H1 (cell line): ENCODE measurements at regions not wholly inside any gene's neighbourhood (a gene's known extent, or its start where the extent isn't known, plus 50 kb on each side); places are given as distances from the start of the nearest gene placed in this dataset.

Source experiments
- CTCF ChIA-PET: fragments of 300-600 bp; sonication (Branson Sonifier 250); formaldehyde crosslinking; loops from one replicate; lab custom pipeline; 2021; ENCODE audit not compliant: partially characterized antibody; lab: Charles Lee
- POLR2A ChIA-PET: fragments of 300-600 bp; sonication (Branson Sonifier 250); formaldehyde crosslinking; loops from one replicate; lab custom pipeline; 2021; ENCODE audit warnings: inconsistent platforms; ENCODE audit not compliant: partially characterized antibody; lab: Charles Lee
- DNase-seq, 2 experiments: peaks; one replicate each; pipeline versions ENCODE4 v3.0.0 to v3.0.0-alpha.2; 2010 to 2022; ENCODE audit warnings: low spot score in 2 of 2, low read depth in 1 of 2, mixed read lengths in 1 of 2
- FAIRE-seq: peaks from 2 replicates; lab custom pipeline; 2011; peaks lifted over from hg19 to GRCh38; lab: Jason Lieb, UNC
- H2AFZ ChIP-seq: 2 replicates; pipeline ENCODE4 v1.8.1; 2012; ENCODE audit warnings: low read length, inconsistent platforms
- H2AK5ac ChIP-seq: 2 replicates; pipeline ENCODE4 v1.6.1; 2013; ENCODE audit warnings: low read depth, low read length
- H2BK120ac ChIP-seq: replicated peaks from 2 replicates; pipeline ENCODE3; 2013; ENCODE audit warnings: low read depth, low read length, inconsistent platforms
- H2BK12ac ChIP-seq: 2 replicates; pipeline ENCODE4 v1.6.1; 2013; ENCODE audit warnings: low read depth, low read length
- H2BK15ac ChIP-seq: 2 replicates; pipeline ENCODE4 v1.6.1; 2013; ENCODE audit warnings: low read length
- H2BK20ac ChIP-seq: 2 replicates; pipeline ENCODE4 v1.6.1; 2013; ENCODE audit warnings: low read length
- H2BK5ac ChIP-seq: 2 replicates; pipeline ENCODE4 v1.6.1; 2013; ENCODE audit warnings: low read depth, low read length
- H3K14ac ChIP-seq: 2 replicates; pipeline ENCODE4 v1.6.1; 2013; ENCODE audit warnings: inconsistent platforms; ENCODE audit not compliant: insufficient read length
- H3K18ac ChIP-seq: 2 replicates; pipeline ENCODE4 v1.6.1; 2013; ENCODE audit warnings: low read length; ENCODE audit errors: extremely low read depth
- H3K23ac ChIP-seq: 2 replicates; pipeline ENCODE4 v1.6.1; 2013; ENCODE audit warnings: inconsistent platforms; ENCODE audit not compliant: insufficient read length
- H3K23me2 ChIP-seq: 2 replicates; pipeline ENCODE4 v1.6.1; 2013; ENCODE audit warnings: low read depth, low read length
- H3K27ac ChIP-seq: 2 replicates; pipeline ENCODE4 v1.6.1; 2011; ENCODE audit warnings: low read depth, low read length, inconsistent platforms
- H3K27me3 ChIP-seq, 4 experiments: replicated peaks in 1 of 4; 1 replicate in 1 of 4; 2 replicates in 3 of 4; pipeline versions ENCODE4 v1.6.1 to v1.8.1; 2011 to 2013; ENCODE audit warnings: low read length in 3 of 4, mild to moderate bottlenecking in 3 of 4, inconsistent platforms in 2 of 4, mixed read lengths in 2 of 4, moderate library complexity in 1 of 4; ENCODE audit not compliant: control insufficient read depth in 3 of 4, insufficient read depth in 3 of 4; ENCODE audit errors: extremely low read depth in 1 of 4
- H3K36me3 ChIP-seq, 4 experiments: 2 replicates each; pipeline versions ENCODE4 v1.6.1 to v1.8.1; 2011 to 2013; ENCODE audit warnings: mild to moderate bottlenecking in 4 of 4, low read length in 3 of 4, moderate library complexity in 2 of 4, control low read depth in 1 of 4, inconsistent platforms in 1 of 4; ENCODE audit not compliant: insufficient read depth in 4 of 4, control insufficient read depth in 2 of 4
- H3K4ac ChIP-seq: replicated peaks from 2 replicates; pipeline ENCODE3; 2013; ENCODE audit warnings: low read length, low read depth, mixed read lengths, inconsistent platforms; ENCODE audit not compliant: insufficient read length
- H3K4me1 ChIP-seq, 4 experiments: replicated peaks in 1 of 4; 1 replicate in 1 of 4; 2 replicates in 3 of 4; pipeline versions ENCODE4 v1.6.1 to v1.8.1; 2011 to 2013; ENCODE audit warnings: low read length in 3 of 4, inconsistent platforms in 2 of 4, mixed read lengths in 1 of 4; ENCODE audit not compliant: insufficient read depth in 4 of 4, control insufficient read depth in 3 of 4
- H3K4me2 ChIP-seq, 2 experiments: 2 replicates each; pipeline versions ENCODE4 v1.6.1 to v1.8.1; 2011 to 2013; ENCODE audit warnings: low read depth in 2 of 2, low read length in 2 of 2, control low read depth in 1 of 2, inconsistent platforms in 1 of 2, mild to moderate bottlenecking in 1 of 2; ENCODE audit not compliant: insufficient read depth in 1 of 2
- H3K4me3 ChIP-seq, 4 experiments: fragments of 200-600, 300-600 bp in 1 of 4; sonication (generic), shearing (Covaris generic), sonication (Bioruptor Twin) in 1 of 4; 2 replicates each; pipeline versions ENCODE4 v1.5.1 to v1.8.1; 2011 to 2016; ENCODE audit warnings: low read length in 4 of 4, low read depth in 3 of 4, control low read depth in 2 of 4, inconsistent platforms in 2 of 4, mild to moderate bottlenecking in 2 of 4, mixed read lengths in 1 of 4, moderate library complexity in 1 of 4; ENCODE audit not compliant: insufficient read depth in 2 of 4; ENCODE audit errors: extremely low read depth in 1 of 4
- H3K56ac ChIP-seq: replicated peaks from 2 replicates; pipeline ENCODE3; 2013; ENCODE audit warnings: low read depth, mild to moderate bottlenecking, mixed read lengths, low read length, inconsistent platforms; ENCODE audit not compliant: insufficient read length
- H3K79me1 ChIP-seq: 2 replicates; pipeline ENCODE4 v1.6.1; 2013; ENCODE audit warnings: low read depth, low read length, control low read depth
- H3K79me2 ChIP-seq, 2 experiments: 2 replicates each; pipeline versions ENCODE4 v1.6.1 to v1.8.1; 2012 to 2013; ENCODE audit warnings: low read length in 2 of 2, mild to moderate bottlenecking in 2 of 2, inconsistent platforms in 1 of 2; ENCODE audit not compliant: insufficient read depth in 2 of 2, control insufficient read depth in 1 of 2
- H3K9ac ChIP-seq, 4 experiments: replicated peaks in 1 of 4; 1 replicate in 1 of 4; 2 replicates in 3 of 4; pipeline versions ENCODE4 v1.6.1 to v1.8.1; 2011 to 2013; ENCODE audit warnings: low read depth in 3 of 4, low read length in 3 of 4, control low read depth in 2 of 4, mild to moderate bottlenecking in 2 of 4, moderate library complexity in 2 of 4, inconsistent platforms in 1 of 4; ENCODE audit errors: extremely low read depth in 1 of 4
- H3K9me3 ChIP-seq, 2 experiments: 2 replicates each; pipeline versions ENCODE4 v1.6.1 to v1.8.1; 2012 to 2013; ENCODE audit warnings: mild to moderate bottlenecking in 2 of 2, moderate library complexity in 2 of 2, control low read depth in 1 of 2, inconsistent platforms in 1 of 2, low read depth in 1 of 2, low read length in 1 of 2, mixed read lengths in 1 of 2; ENCODE audit not compliant: insufficient read depth in 2 of 2
- H4K20me1 ChIP-seq, 2 experiments: replicated peaks in 1 of 2; 2 replicates each; pipeline versions ENCODE3 to v1.8.1; 2011 to 2013; ENCODE audit warnings: inconsistent platforms in 2 of 2, low read length in 2 of 2, mild to moderate bottlenecking in 1 of 2; ENCODE audit not compliant: insufficient read depth in 2 of 2, control insufficient read depth in 1 of 2
- H4K5ac ChIP-seq: 2 replicates; pipeline ENCODE4 v1.6.1; 2013; ENCODE audit warnings: low read length, low read depth, mixed read lengths, inconsistent platforms; ENCODE audit not compliant: insufficient read length
- H4K8ac ChIP-seq: 2 replicates; pipeline ENCODE4 v1.8.0; 2013; ENCODE audit warnings: mild to moderate bottlenecking, moderate library complexity, low read length, inconsistent platforms; ENCODE audit not compliant: insufficient read depth; ENCODE audit errors: extremely low read depth
- H4K91ac ChIP-seq: replicated peaks from 2 replicates; pipeline ENCODE3; 2013; ENCODE audit warnings: low read length, mixed read lengths, inconsistent platforms; ENCODE audit not compliant: insufficient read length
- BRCA1 ChIP-seq: IDR thresholded peaks from 2 replicates; pipeline ENCODE4 v1.6.1; 2012; ENCODE audit warnings: low read depth, low read length, improper control_type of control experiment
- EGR1 ChIP-seq: IDR thresholded peaks from 2 replicates; pipeline ENCODE4 v1.6.1; 2011; ENCODE audit warnings: low read depth, low read length, borderline replicate concordance
- FOSL1 ChIP-seq: IDR thresholded peaks from 2 replicates; pipeline ENCODE4 v1.6.1; 2011; ENCODE audit warnings: mild to moderate bottlenecking, low read depth, low read length, moderate library complexity; ENCODE audit not compliant: insufficient read depth
- GTF2F1 ChIP-seq: IDR thresholded peaks from 2 replicates; pipeline ENCODE4 v1.6.1; 2012; ENCODE audit warnings: low read depth, low read length, improper control_type of control experiment, borderline replicate concordance
- HDAC6 ChIP-seq: IDR thresholded peaks from one replicate; pipeline ENCODE4 v1.7.1; 2012; ENCODE audit warnings: low read depth, mild to moderate bottlenecking, inconsistent platforms, low read length, moderate library complexity
- JUN ChIP-seq: IDR thresholded peaks from 2 replicates; pipeline ENCODE4 v1.6.1; 2011; ENCODE audit warnings: low read depth, mild to moderate bottlenecking, improper control_type of control experiment, low read length
- KDM1A ChIP-seq: fragments of 200-600, 300-600 bp; sonication (generic); IDR thresholded peaks from 2 replicates; pipeline ENCODE4 v1.7.1; 2016; ENCODE audit warnings: mild to moderate bottlenecking, low read length, borderline replicate concordance
- POLR2A ChIP-seq, 2 experiments: IDR thresholded peaks; 1 replicate in 1 of 2; 2 replicates in 1 of 2; pipeline ENCODE4 v1.6.1; 2011; ENCODE audit warnings: low read depth in 2 of 2, low read length in 2 of 2, mild to moderate bottlenecking in 2 of 2; ENCODE audit errors: control extremely low read depth in 1 of 2
- POLR2AphosphoS5 ChIP-seq: IDR thresholded peaks from 2 replicates; pipeline ENCODE4 v1.6.1; 2011; ENCODE audit warnings: low read depth, low read length
- SIN3A ChIP-seq, 2 experiments: IDR thresholded peaks in 1 of 2; conservative IDR thresholded peaks in 1 of 2; 2 replicates each; pipeline ENCODE4 v1.6.1; 2011 to 2012; ENCODE audit warnings: low read length in 2 of 2, improper control_type of control experiment in 1 of 2, low read depth in 1 of 2, mild to moderate bottlenecking in 1 of 2
- SP4 ChIP-seq: IDR thresholded peaks from 2 replicates; pipeline ENCODE4 v1.6.1; 2012; ENCODE audit warnings: low read length, inconsistent platforms
- SRF ChIP-seq: IDR thresholded peaks from 2 replicates; pipeline ENCODE4 v1.6.1; 2011; ENCODE audit warnings: mild to moderate bottlenecking, low read depth, low read length, moderate library complexity
- TAF1 ChIP-seq: IDR thresholded peaks from 2 replicates; pipeline ENCODE4 v1.6.1; 2011; ENCODE audit warnings: mild to moderate bottlenecking, low read depth, low read length
- TCF12 ChIP-seq: IDR thresholded peaks from 2 replicates; pipeline ENCODE4 v1.6.1; 2011; ENCODE audit warnings: low read depth, mild to moderate bottlenecking, low read length
- ZNF274 ChIP-seq: IDR thresholded peaks from 2 replicates; pipeline ENCODE4 v1.7.0; 2012; ENCODE audit warnings: low read length, borderline replicate concordance; ENCODE audit errors: extremely low read depth
- WGBS, 2 experiments: shearing (Covaris generic) in 1 of 2; methylation state at CpG; one replicate each; pipeline versions ENCODE4 v1.1.6 to v1.1.7; 2013 to 2015; ENCODE audit warnings: low lambda C conversion rate in 2 of 2, mixed read lengths in 2 of 2, inconsistent platforms in 1 of 2, low coverage in 1 of 2, missing lambda C conversion rate in 1 of 2; ENCODE audit not compliant: insufficient replicate concordance in 2 of 2, insufficient coverage in 1 of 2, insufficient read length in 1 of 2; ENCODE audit errors: extremely low coverage in 1 of 2, missing lambda C conversion rate in 1 of 2; 5-methylcytosine and 5-hydroxymethylcytosine counted together

DNA sequence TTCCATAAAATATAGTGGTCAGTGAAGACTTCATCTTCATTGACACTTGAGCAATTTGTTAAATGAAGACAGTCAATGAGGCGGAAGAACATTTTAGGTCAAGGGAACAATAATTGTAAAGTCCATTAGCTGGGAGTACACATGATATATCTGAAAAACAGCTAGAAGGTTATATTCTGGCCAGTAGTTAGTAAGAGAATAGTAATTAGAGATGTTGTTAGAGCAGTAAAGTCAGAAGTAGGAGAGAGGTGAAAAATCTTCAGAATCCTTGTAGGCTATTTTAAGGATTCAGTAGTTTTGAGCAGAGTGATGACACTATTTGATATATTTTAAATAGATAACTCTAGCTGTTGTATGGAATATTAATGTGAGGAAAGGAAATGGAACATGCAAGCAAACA, 915.6 kb upstream of the NEGR1 start:
- H3K27me3 ChIP-seq = no peaks in the 10 kb centered on the region
- H4K5ac ChIP-seq = no peak overlapping the region
- no peaks in the 10 kb centered on the region for H4K20me1 ChIP-seq
- H3K4ac ChIP-seq = no peak overlapping the region
- no peak overlapping the region for H4K91ac ChIP-seq
- no peaks in the 10 kb centered on the region for H3K79me1 ChIP-seq
- H3K56ac ChIP-seq = no peak overlapping the region
- no peak overlapping the region for H2BK20ac ChIP-seq
- no peaks in the 10 kb centered on the region for H3K79me2 ChIP-seq
- TF ChIP-seq TCF12 (no peak), KDM1A (no peak), SRF (no peak), POLR2AphosphoS5 (no peak), TAF1 (no peak), GTF2F1 (no peak), JUN (no peak), POLR2A (IDR thresholded peaks at IDR 0.05; ENCODE audit: control extremely low read depth in 1 of 2, low read depth in 2 of 2, low read length in 2 of 2) (no peak), SP4 (no peak), EGR1 (no peak), SIN3A (conservative IDR thresholded peaks at IDR 0.05 in 1 of 2, IDR thresholded peaks at IDR 0.05 in 1 of 2; ENCODE audit: low read depth in 1 of 2, low read length in 2 of 2) (no peak), BRCA1 (no peak), HDAC6 (no peak), ZNF274 (no peak), FOSL1 (no peak)
- CTCF ChIA-PET = interaction anchor here (0.5 kb wide), 1 partner anchor 153 kb away, joined by 3 read pairs; no protein-coding TSS in a partner anchor
- H2AK5ac ChIP-seq = no peak overlapping the region
- no peak overlapping the region for H3K18ac ChIP-seq
- no peak for DNase-seq
- H3K4me3 ChIP-seq = no peak overlapping the region
- H2BK12ac ChIP-seq = no peak overlapping the region
- H3K23ac ChIP-seq = no peak overlapping the region
- 100% methylated on average over 1 of the region's 1 CpG; no CpG with 5 or more reads in 1 of the 2 experiments for WGBS, 2 experiments
- H3K4me1 ChIP-seq = peaks cover 0 to 2% (median 0%) of the 10 kb centered on the region in 4 experiments; a peak in 1 of 7 replicates
- no peak overlapping the region for H2BK120ac ChIP-seq
- no peak overlapping the region for H4K8ac ChIP-seq
- H3K14ac ChIP-seq = no peak overlapping the region
- H3K9me3 ChIP-seq = no peaks in the 10 kb centered on the region
- H3K36me3 ChIP-seq = no peaks in the 10 kb centered on the region
- no peak overlapping the region for H3K27ac ChIP-seq
- no peaks in the 10 kb centered on the region for H3K23me2 ChIP-seq
- H3K4me2 ChIP-seq = no peak overlapping the region
- POLR2A ChIA-PET = no interaction called here
- no peak overlapping the region for H2BK15ac ChIP-seq
- no peak overlapping the region for H2BK5ac ChIP-seq
- no peak overlapping the region for H3K9ac ChIP-seq
- FAIRE-seq = no peak
- H2AFZ ChIP-seq = no peak overlapping the region
